ENCODE measurements at regions not wholly inside any gene's neighbourhood (a gene's known extent, or its start where the extent isn't known, plus 50 kb on each side); places are given as distances from the start of the nearest gene placed in this dataset.
"Not testable (repeated sequence)": the region's sequence is repeated elsewhere in the genome, so short reads cannot be mapped to it uniquely, and the experiment has no call there.

DNA sequence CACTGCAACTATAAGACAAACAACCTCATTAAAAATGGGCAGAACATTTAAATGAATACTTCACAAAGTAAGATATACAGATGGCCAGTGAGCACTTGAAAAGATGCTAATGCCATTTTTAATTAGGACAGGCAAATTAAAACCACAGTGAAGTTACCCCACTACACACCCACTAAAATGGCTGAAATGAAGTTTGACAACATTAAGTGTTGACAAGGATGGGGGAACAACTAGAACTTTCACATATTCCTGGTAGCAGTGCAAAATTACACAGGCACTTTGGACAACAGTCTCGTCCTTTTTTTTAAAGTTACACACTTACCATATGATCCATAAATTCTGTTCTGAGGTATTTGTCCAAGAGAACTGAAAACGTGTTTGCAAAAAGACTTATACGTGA lies 278.9 kb upstream of the DIO3 start:
- DNase-seq (ENCODE audit: low read depth), result no peak

DNA sequence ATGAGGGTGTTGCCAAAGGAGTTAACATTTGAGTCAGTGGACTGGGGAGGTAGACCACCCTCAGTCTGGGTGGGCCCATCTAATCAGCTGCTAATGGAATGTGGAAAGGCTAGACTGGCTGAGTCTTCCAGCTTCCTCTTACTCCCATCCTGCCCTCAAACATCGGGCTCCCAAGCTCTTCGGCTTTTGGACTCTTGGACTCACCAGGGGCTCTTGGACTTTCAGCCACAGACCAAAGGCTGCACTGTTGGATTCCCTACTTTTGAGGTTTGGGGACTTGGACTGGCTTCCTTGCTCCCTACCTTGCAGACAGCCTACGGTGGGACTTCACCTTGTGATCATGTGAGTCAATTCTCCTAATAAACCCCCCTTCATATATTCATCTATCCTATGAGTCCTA lies 276.6 kb upstream of the DIO3 start:
- no peak for DNase-seq (ENCODE audit: low read depth)

DNA sequence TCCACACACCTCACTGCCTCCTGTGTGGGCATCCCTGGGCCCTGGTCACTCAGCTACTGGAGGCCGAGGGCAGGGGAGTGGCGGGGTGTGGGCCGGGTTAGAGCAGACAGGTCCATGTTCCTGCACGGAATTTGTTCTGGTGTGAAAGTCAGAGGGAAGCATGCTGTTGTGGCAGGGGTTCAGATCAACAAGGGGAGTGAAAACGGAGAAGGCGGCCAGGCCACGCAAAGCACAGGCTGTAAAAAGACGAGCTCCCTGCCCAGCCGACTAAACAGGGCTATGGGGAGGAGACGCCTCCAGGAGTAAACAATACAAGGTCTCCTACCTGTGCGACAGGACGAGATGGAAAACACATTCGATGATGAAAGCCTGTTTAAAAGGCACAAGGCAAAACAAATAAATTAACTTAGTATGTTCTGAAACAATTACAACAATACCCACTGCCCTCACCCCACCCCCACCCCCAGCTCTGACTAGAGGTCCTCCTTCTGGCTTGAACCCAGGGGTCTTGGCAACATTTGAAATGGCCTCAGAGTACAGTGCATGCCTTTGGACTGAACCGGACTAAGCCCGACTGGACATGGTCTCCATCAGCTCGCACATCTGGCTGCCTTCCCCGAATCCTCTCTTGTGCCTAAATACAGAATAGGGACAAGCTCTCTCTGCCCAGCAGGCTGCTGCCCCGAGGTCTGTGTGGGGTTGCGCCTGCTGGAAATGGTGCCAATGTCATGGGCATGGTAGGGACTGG lies 274.9 kb upstream of the DIO3 start:
- no peak for DNase-seq (ENCODE audit: low read depth)

DNA sequence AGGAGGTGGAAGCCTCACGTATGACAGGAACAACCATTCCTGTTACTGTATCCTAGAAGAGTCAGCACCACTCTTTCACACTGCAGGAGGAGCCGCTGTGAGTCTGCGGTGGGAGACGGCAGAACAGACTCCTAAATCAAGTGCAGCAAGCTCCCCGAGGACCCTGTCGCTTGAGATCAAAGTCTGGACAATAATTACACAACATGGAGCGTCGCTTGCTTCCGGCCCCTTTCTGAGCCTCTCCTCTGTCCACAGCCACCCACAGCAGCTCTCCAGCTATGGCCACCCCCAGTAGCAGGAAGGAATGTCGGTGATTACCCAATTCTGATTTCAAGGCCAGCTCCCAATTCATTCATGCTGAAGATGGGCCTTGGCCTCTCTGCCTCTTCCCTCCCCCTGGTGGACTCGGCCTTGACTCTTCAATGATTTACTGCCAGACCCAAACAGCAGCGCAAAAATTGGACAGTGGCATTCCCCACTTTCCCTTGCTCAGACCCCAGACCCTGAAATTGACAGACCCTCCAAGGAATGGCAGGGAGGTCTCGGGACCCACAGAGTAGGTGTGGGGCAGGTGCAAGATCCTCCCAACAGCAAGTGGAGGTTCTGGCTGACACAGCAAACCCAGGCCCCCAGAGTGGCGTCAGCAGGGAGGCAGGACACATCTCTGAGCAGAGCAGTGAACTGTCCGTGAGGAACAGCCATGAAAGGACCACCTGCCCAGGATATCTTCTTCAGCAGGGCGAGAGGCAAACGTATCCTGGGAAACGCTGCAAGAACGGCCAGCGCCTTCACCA lies 272.7 kb upstream of the DIO3 start:
- no peak for DNase-seq (ENCODE audit: low read depth)

DNA sequence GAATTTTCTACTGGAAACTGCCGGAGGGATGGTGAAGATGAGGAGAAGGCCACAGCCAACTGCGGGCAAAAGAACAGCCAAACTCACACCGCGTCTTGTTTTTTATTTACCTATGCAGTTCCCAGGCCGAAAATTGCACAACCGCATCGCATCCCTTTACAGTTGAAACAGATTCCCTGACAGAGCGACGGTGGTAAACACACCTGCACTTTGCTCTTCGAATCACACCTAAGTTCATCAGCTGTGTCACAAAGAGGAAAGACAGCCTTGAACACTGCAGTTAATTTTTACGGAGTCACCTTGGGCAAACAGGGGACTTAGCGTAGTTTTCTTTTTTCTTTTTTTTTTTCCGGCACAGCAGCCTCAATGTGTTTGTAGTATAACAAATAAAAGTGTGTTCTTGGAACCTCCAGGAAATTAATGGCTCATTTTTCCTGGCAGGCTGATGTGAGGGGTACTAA lies 272.0 kb upstream of the DIO3 start:
- no peak for DNase-seq (ENCODE audit: low read depth)

DNA sequence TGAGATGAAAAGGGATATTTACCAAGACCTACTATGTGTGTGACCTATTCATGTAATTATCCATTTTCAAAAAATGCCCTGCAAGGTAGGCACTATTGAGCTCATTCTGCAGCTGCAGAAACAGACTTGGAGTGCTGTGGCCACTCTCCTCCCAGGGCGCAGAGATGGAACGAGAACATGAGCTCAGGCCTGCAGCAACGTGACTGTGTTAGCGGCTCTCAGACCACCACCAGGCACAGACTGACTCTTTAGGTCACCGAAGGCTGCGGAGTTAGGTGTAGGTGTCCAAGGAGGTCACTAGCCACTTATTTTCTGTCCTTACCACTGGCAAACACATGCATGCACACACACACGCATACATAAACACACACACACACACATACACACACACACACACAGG lies 271.4 kb upstream of the DIO3 start:
- DNase-seq (ENCODE audit: low read depth), result no peak

DNA sequence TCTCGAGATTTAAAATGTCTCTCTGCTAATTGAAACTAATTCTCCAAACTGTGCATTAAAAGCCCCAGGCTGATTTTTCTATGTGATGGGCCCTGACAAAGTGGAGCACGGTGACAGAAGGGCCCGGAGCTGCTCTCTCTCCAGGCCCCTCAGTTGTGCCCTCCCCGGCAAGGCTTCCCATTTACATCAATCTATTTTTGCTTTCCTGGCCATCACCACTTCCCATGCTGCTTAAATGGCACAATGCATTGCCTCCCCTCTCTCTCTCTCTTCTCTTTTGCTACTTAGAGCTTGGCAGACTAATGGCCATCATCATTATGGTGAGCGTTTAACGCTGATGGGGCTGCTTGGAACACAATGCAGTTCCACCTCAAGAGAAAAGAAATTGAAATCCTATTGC lies 270.7 kb upstream of the DIO3 start:
- DNase-seq (ENCODE audit: low read depth), result no peak

DNA sequence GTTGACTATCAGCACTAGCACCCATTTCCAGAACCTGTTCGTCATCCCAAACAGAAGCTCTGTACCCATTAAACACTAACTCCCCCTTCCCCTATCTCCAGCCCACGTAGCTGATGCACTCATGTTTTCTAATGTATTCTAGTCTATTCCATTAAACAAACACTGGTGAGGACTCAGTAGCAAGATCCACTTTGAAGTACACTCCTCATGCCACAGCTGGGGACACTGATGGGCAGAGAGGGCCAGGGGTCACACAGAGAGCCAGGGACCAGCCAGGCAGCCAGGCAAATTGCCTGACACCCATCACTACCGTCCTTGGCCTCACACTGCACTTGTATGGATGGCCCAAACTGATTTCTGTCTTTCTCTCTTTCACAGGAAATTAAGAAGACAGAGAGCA lies 269.9 kb upstream of the DIO3 start:
- DNase-seq (ENCODE audit: low read depth), result no peak

DNA sequence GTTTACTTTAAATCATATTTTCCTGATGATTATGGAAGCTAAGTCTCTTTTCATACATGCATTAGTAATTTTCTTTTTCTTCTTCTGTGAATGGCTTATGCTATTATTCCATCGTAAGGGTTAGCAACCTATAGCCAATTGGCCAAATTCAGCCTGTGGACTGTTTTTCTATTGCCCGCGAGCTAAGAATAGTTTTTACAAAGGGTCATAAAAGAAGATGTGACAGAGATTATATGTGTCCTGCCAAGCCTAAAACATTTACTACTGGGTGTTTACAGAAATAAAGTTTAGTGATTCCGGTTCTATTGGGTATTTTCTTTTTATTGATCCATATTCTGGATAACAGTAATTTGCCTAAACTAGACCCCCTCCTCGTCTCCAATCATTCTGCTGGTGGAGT lies 268.8 kb upstream of the DIO3 start:
- DNase-seq (ENCODE audit: low read depth), result no peak

DNA sequence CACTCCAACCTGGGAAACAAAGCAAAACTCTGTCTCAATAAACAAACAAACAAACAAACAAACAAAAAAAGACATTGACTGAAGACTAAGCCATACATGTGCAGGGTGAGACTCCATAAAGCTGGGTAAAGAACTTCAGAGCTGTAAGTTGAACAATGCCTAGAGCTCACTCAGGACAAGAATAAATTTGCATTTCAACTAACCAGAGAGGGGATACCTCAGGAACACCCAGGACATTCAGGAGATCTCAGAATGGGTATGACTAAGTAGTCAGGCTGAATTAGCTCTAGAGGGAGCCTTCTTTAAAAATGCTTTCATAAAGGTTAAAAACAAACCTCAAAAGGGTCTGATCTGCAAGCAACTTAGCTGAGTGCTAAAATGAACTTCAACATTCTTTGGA lies 267.7 kb upstream of the DIO3 start:
- no peak for DNase-seq (ENCODE audit: low read depth)

DNA sequence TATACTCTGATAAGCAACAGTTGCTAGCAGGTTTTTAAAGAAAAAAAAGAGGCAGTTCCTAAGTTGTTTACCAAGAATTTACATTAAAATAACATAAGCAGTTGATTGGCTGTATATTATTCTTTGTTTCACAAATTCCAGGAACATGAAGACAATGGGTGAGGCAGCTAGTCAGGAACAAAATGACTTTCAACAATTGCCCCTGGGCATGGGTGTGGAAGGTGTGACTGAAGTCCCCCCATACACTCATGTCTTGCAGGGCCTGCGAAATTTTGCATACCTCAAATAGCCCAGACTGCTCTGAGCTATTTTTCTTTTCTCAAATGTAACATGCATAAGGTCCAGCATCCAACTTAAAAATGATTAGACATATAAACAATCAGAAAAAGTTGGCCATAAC lies 267.2 kb upstream of the DIO3 start:
- no peak for DNase-seq (ENCODE audit: low read depth)

DNA sequence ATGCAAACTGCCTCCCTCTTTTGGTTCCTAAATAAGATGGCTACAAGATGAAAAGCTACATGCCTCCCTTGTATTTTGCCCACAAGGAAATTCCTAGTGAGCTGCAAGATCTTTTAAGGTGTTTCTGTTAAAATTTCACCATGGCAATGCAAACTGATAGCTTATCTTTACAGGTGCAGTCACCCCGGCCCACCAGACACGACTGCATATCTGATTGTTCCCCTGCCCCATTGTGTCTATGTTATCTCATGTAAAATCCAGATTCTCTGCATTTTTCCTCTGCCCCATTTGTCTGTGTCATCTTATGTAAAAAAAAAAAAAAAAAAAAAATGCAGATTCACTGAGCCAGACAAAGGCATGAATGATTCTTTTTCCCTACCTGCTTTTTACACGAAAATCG lies 261.5 kb upstream of the DIO3 start:
- not testable (repeated sequence) for DNase-seq (ENCODE audit: low read depth)

DNA sequence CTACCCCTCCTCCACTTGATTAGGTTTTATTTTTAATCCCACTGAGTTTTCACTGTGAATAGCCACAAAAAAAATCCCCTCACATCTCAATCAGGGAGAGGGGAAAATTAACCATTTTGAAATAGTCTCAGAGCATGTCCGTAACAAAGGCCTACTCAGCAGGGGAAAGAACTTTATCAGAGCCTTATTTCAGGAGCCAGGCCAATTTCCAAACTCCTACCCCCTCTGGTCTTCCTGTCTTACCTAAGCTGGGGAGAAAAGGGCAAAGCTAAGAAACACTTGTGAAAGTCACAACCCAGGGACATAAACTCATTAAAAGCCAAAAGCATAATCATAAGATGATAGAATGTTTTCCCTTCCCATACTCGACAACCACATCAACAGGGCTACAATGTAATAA lies 260.3 kb upstream of the DIO3 start:
- DNase-seq (ENCODE audit: low read depth), result no peak

DNA sequence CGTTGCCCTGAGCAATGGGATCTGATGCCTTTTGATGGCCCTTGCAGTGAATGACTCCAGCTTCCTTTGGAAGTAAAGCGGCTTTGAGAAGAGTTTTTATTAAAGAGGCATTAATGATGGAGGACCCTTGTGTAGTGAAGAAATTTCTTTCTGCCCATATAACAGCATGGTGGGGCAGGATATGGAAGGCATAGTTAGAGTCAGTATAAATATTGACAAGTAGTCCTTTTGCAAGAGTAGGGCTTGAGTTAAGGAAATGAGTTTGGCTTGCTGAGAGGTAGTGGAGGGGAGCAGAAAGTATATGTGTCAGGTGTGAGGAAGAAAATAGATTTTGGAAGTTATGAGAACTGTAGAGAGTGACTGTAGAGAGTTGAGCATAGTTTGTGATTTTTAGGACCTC lies 254.1 kb upstream of the DIO3 start:
- DNase-seq (ENCODE audit: low read depth), result not testable (repeated sequence)

DNA sequence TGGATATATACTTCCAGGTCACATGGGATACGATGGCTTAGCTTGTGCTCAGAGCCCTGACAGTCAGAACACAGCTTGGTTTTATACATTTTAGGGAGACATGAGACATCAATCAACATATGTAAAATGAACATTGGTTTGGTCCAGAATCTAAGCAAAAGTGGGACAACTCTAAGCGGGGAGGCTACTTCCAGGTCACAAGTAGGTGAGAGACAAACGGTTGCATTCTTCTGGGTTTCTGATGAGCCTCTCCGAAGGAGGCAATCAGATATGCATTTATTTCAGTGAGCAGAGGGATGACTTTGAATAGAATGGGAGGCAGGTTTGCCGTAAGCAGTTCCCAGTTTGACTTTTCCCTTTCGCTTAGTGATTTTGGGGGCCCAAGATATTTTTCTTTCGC lies 250.1 kb upstream of the DIO3 start:
- not testable (repeated sequence) for DNase-seq (ENCODE audit: low read depth)

DNA sequence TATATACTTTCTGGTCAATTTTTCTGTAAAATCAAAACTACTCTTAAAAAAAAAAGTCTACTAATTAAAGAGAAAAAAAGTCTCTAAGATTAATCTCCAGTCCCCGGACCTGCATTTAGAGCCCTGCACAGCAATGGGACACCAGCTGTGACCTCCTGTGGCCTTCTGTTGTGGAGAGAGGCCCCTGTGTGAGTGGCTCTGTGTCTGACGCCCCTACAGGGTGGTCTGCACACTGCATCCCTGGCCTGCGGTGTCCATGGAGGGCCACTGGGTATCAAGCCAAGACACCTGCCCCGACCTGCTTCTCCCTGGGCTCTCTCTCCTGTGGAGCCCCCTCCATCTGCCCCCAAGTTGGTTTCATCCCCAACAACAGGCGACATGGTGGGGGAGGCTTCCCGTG lies 248.0 kb upstream of the DIO3 start:
- no peak for DNase-seq (ENCODE audit: low read depth)

DNA sequence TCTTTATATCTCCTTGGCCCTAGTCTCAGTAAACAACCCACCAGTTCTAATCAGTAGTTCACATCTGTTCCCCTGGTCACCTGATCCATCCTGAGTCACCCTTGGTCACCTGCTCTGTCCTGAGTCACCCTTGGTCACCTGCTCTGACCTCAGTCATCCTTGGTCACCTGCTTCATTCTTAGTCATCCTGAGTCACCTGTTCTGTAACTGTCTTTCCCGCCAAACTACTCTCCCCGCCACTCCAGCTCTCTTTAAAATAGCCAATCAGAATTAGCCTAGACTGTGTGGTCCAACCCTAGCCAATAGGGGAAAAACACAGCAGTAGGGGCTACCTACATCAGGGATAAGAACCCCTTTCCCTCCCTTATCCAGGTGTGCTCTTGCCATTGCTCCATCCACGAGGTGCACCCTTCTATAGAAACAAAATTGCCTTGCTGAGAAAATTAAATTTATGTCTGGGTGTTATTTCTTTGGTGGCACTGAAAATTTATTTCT lies 245.4 kb upstream of the DIO3 start:
- no peak for DNase-seq (ENCODE audit: low read depth)

DNA sequence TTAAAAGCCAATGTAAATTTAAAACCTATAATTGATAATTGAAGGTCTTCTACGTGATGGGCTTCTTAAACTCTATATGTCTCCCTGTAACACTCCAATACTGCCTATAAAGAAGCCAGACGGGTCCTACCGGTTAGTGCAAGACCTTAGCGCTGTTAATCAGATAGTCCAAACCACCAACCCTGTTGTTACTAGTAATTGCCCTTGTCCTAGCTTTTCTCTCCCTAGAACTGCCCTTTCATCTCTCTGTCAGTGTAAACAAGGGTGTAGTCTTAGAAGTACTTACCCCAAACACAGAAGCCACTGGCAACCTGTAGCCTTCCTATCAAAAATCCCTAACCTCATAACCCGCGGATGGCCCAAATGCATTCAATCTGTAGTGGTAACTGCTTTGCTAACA lies 243.0 kb upstream of the DIO3 start:
- DNase-seq (ENCODE audit: low read depth), result no peak

DNA sequence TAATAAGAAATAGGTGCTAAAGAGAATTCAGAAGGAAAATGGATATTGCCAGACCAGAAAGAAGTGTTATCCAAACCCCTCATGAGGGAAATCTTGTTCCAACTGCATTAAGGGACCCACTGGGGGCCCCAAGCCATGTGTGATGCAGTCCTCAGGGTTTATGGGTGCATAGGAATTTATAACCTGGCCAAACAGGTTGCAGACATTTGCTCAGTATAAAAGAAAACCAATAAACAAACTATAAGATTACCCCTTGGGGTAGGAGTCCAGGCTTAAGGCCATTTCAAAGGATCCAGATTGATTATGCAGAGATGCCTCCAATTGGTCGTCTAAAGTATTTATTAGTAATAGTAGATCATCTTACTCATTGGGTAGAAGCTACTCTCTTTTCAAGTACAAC lies 240.9 kb upstream of the DIO3 start:
- no peak for DNase-seq (ENCODE audit: low read depth)

DNA sequence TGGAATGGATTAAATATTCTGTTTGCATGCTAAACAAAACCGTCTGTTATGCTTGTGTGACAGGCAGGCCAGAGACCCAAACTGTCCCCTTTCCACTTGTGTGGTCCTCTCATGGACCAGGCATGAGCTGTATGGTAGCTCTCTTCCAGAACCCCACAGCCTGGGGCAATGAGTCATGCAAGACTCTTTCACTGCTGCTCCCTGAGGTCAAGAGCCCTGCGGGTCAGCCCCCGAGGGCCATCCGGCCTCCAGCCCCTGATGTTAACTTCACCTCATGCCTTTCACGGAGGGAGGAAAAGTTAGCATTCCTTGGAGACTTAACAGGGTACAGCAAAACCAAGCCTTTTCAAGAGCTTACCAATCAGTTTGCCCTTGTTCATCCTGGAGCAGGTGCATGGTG lies 239.1 kb upstream of the DIO3 start:
- DNase-seq (ENCODE audit: low read depth), result no peak

DNA sequence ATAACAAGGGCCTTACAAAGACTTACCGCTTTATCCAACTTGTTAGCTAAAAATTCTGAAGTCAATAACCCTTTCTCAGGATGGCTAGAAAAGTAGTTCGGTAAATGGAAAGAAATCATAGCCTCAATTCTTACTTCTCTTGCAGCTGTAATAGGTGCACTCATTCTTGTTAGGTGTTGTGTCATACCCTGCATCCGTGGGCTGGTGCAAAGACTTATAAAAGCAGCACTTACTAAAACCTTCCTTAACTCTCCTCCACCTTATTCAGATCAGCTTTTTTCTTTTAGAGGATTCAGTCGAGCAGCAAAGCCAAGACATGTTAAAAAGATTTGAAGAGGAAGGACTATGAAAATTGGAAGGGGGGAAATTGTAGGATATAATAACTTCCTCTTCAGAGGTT lies 238.2 kb upstream of the DIO3 start:
- no peak for DNase-seq (ENCODE audit: low read depth)

DNA sequence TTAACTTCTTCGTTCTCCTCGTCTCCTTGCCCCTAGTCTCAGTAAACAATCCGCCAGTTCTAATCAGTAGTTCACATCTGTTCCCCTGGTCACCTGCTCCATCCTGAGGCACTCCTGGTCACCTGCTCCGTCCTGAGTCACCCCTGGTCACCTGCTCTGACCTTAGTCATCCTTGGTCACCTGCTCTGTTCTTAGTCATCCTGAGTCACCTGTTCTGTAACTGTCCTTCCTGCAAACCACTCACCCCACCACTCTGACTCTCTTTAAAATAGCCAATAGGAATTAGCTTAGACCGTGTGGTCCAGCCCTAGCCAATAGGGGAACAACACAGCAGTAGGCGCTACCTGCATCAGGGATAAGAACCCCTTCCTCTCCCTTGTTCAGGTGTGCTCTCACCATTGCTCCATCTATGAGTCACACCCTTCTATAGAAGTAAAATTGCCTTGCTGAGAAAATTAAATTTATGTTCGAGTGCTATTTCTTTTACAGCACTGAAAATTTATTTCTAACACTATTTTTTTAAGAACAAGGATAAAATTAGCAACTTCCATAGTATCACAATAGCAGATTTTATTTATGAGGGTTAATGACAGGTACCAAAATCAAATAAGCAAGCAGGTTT lies 237.6 kb upstream of the DIO3 start:
- DNase-seq (ENCODE audit: low read depth), result not testable (repeated sequence)

DNA sequence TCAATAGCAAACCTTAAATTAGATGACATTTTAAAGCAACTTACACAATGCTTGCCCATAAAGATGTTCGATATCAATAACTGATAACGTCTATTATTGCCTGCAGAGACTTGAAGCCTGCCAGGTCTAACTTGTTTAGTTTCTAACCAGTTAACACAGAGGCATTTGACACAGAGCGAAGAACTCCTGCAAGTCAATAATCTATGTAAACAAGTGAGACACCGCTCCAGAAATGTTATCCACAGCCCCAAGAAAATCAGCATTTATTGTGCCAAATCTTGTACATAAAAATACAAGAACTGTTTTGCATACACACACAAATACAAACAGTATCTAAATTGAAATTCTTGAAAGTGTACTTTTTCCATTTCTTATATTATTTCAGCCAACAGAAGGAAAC lies 236.0 kb upstream of the DIO3 start:
- DNase-seq (ENCODE audit: low read depth), result no peak
